ENCODE measurements at regions not wholly inside any gene's neighbourhood (a gene's known extent, or its start where the extent isn't known, plus 50 kb on each side); places are given as distances from the start of the nearest gene placed in this dataset.

- TF ChIP-seq, protein P1, sequence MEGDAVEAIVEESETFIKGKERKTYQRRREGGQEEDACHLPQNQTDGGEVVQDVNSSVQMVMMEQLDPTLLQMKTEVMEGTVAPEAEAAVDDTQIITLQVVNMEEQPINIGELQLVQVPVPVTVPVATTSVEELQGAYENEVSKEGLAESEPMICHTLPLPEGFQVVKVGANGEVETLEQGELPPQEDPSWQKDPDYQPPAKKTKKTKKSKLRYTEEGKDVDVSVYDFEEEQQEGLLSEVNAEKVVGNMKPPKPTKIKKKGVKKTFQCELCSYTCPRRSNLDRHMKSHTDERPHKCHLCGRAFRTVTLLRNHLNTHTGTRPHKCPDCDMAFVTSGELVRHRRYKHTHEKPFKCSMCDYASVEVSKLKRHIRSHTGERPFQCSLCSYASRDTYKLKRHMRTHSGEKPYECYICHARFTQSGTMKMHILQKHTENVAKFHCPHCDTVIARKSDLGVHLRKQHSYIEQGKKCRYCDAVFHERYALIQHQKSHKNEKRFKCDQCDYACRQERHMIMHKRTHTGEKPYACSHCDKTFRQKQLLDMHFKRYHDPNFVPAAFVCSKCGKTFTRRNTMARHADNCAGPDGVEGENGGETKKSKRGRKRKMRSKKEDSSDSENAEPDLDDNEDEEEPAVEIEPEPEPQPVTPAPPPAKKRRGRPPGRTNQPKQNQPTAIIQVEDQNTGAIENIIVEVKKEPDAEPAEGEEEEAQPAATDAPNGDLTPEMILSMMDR (conservative IDR thresholded peaks at IDR 0.05) = no peak
- no peak for TF ChIP-seq EZH2 (IDR thresholded peaks at IDR 0.05; ENCODE audit: low read depth)
Observed at GRCh38 chr2:120871016-120871635, 135.5 kb downstream of the GLI2 start.
